ENCODE measurements at regions not wholly inside any gene's neighbourhood (a gene's known extent, or its start where the extent isn't known, plus 50 kb on each side); places are given as distances from the start of the nearest gene placed in this dataset.

GRCh38 chr1:194952171-194952570 is 1656.1 kb downstream of the KCNT2 start:
- TF ChIP-seq CTCF (IDR thresholded peaks at IDR 0.05; ENCODE audit: low read depth, low read length, poor library complexity, severe bottlenecking) (no peak), EZH2phosphoT487 (IDR thresholded peaks at IDR 0.05; ENCODE audit: borderline replicate concordance, low read length) (no peak)

GRCh38 chr1:194950584-194950983 is 1657.7 kb downstream of the KCNT2 start:
- TF ChIP-seq CTCF (IDR thresholded peaks at IDR 0.05; ENCODE audit: low read depth, low read length, poor library complexity, severe bottlenecking) = no peak
- no peak for TF ChIP-seq EZH2phosphoT487 (IDR thresholded peaks at IDR 0.05; ENCODE audit: borderline replicate concordance, low read length)
- H3K27ac ChIP-seq (ENCODE audit: low read depth, low read length) = no peak overlapping the region
- H3K36me3 ChIP-seq (ENCODE audit: control insufficient read depth, low read length) = no peaks in the 10 kb centered on the region
- H3K9me3 ChIP-seq (ENCODE audit: control insufficient read depth, insufficient read depth, low read length) = no peaks in the 10 kb centered on the region
- H3K4me2 ChIP-seq (ENCODE audit: low read length) = no peak overlapping the region
- H4K20me1 ChIP-seq (ENCODE audit: control insufficient read depth, insufficient read depth, low read depth, low read length) = no peaks in the 10 kb centered on the region
- no peak overlapping the region for H3K4me3 ChIP-seq (ENCODE audit: low read length)
- no peaks in the 10 kb centered on the region for H3K27me3 ChIP-seq (ENCODE audit: control insufficient read depth, low read length)
- H3K79me2 ChIP-seq (ENCODE audit: control insufficient read depth, low read length) = no peaks in the 10 kb centered on the region
- no peaks in the 10 kb centered on the region for H3K4me1 ChIP-seq (ENCODE audit: control insufficient read depth, low read length)
- H3F3A ChIP-seq (ENCODE audit: control insufficient read depth, insufficient read depth) = no peaks in the 10 kb centered on the region
- H3K9me2 ChIP-seq (replicated peaks; ENCODE audit: control insufficient read depth, low read length) = no peaks in the 10 kb centered on the region

More at GRCh38 chr1:194952171-194952570, 1656.1 kb downstream of the KCNT2 start:
- H3K27me3 ChIP-seq (ENCODE audit: control insufficient read depth, low read length) = no peaks in the 10 kb centered on the region
- H3K9me2 ChIP-seq (replicated peaks; ENCODE audit: control insufficient read depth, low read length) = no peaks in the 10 kb centered on the region
- H4K20me1 ChIP-seq (ENCODE audit: control insufficient read depth, insufficient read depth, low read depth, low read length) = no peaks in the 10 kb centered on the region
- no peaks in the 10 kb centered on the region for H3K4me1 ChIP-seq (ENCODE audit: control insufficient read depth, low read length)
- H3K4me3 ChIP-seq (ENCODE audit: low read length) = no peak overlapping the region
- H3K9me3 ChIP-seq (ENCODE audit: control insufficient read depth, insufficient read depth, low read length) = no peaks in the 10 kb centered on the region
- no peaks in the 10 kb centered on the region for H3K79me2 ChIP-seq (ENCODE audit: control insufficient read depth, low read length)
- no peak overlapping the region for H3K4me2 ChIP-seq (ENCODE audit: low read length)
- H3K36me3 ChIP-seq (ENCODE audit: control insufficient read depth, low read length) = no peaks in the 10 kb centered on the region
- no peak overlapping the region for H3K27ac ChIP-seq (ENCODE audit: low read depth, low read length)
- H3F3A ChIP-seq (ENCODE audit: control insufficient read depth, insufficient read depth) = no peaks in the 10 kb centered on the region

GRCh38 chr1:194940336-194941030 is 1667.8 kb downstream of the KCNT2 start:
- TF ChIP-seq EZH2phosphoT487 (IDR thresholded peaks at IDR 0.05; ENCODE audit: borderline replicate concordance, low read length) (no peak), CTCF (IDR thresholded peaks at IDR 0.05; ENCODE audit: low read depth, low read length, poor library complexity, severe bottlenecking) (no peak)
- no peaks in the 10 kb centered on the region for H3K27me3 ChIP-seq (ENCODE audit: control insufficient read depth, low read length)
- H3K79me2 ChIP-seq (ENCODE audit: control insufficient read depth, low read length) = no peaks in the 10 kb centered on the region
- no peaks in the 10 kb centered on the region for H3K36me3 ChIP-seq (ENCODE audit: control insufficient read depth, low read length)
- no peak overlapping the region for H3K27ac ChIP-seq (ENCODE audit: low read depth, low read length)
- H3K4me1 ChIP-seq (ENCODE audit: control insufficient read depth, low read length) = no peaks in the 10 kb centered on the region
- H3K4me2 ChIP-seq (ENCODE audit: low read length) = no peak overlapping the region
- no peaks in the 10 kb centered on the region for H3K9me3 ChIP-seq (ENCODE audit: control insufficient read depth, insufficient read depth, low read length)
- H4K20me1 ChIP-seq (ENCODE audit: control insufficient read depth, insufficient read depth, low read depth, low read length) = no peaks in the 10 kb centered on the region
- H3K4me3 ChIP-seq (ENCODE audit: low read length) = no peak overlapping the region
- H3K9me2 ChIP-seq (replicated peaks; ENCODE audit: control insufficient read depth, low read length) = no peaks in the 10 kb centered on the region
- H3F3A ChIP-seq (ENCODE audit: control insufficient read depth, insufficient read depth) = no peaks in the 10 kb centered on the region
